ENCODE measurements at regions not wholly inside any gene's neighbourhood (a gene's known extent, or its start where the extent isn't known, plus 50 kb on each side); places are given as distances from the start of the nearest gene placed in this dataset.

- TF ChIP-seq CTCF (conservative IDR thresholded peaks at IDR 0.05; ENCODE audit: low read length) (no peak), EZH2phosphoT487 (IDR thresholded peaks at IDR 0.05; ENCODE audit: borderline replicate concordance) (no peak)
These were observed 133.9 kb upstream of the FOXN2 start for GRCh38 chr2:48180557-48180956.
